ENCODE measurements at regions not wholly inside any gene's neighbourhood (a gene's known extent, or its start where the extent isn't known, plus 50 kb on each side); places are given as distances from the start of the nearest gene placed in this dataset.

DNA sequence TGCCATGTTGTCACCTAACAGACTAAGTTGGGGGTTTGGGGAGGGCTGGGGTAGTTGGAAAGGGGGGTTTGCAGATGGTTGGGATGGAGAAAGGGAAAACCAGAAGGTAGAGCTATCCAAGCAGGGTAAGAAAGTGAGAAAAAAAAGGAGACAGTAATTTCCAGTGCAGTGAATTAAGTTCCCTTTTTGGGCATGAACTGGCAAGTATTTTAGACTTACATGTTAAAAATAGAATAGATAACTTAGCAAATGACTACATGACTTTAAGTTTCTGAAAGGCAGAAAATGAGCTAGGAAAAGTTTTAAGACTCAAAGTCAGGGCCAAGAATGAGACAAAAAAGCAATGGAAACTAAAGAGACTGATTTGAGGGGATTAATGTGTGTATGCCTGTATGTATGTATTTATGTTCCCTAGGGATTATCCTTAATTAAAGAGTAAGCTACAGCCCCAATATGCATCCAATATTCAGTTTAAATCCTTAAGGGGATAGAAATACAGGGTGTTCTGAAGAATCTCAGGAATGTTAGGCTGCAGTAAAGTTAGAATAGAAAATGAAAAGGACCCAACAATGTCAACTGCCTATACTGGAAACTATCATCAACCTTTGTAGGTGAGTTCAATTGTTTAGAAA, 285.2 kb upstream of the MME start:
- Mint-ChIP-seq H3K36me3 (no peaks in the 10 kb centered on the region), H3K27me3 (ENCODE audit: low read depth) (no peaks in the 10 kb centered on the region), H3K4me1 (0 out of 2 replicates have a peak, but pooled peaks cover 4% of the 10 kb centered on the region), H3K4me3 (no peak overlapping the region), H3K27ac (no peak overlapping the region), H3K9me3 (no peaks in the 10 kb centered on the region)
- CTCF ChIA-PET = no interaction called here
- ATAC-seq (no peak), DNase-seq (ENCODE audit: low spot score) (no peak)
- POLR2A ChIA-PET = no interaction called here
- TF ChIP-seq, protein P1, sequence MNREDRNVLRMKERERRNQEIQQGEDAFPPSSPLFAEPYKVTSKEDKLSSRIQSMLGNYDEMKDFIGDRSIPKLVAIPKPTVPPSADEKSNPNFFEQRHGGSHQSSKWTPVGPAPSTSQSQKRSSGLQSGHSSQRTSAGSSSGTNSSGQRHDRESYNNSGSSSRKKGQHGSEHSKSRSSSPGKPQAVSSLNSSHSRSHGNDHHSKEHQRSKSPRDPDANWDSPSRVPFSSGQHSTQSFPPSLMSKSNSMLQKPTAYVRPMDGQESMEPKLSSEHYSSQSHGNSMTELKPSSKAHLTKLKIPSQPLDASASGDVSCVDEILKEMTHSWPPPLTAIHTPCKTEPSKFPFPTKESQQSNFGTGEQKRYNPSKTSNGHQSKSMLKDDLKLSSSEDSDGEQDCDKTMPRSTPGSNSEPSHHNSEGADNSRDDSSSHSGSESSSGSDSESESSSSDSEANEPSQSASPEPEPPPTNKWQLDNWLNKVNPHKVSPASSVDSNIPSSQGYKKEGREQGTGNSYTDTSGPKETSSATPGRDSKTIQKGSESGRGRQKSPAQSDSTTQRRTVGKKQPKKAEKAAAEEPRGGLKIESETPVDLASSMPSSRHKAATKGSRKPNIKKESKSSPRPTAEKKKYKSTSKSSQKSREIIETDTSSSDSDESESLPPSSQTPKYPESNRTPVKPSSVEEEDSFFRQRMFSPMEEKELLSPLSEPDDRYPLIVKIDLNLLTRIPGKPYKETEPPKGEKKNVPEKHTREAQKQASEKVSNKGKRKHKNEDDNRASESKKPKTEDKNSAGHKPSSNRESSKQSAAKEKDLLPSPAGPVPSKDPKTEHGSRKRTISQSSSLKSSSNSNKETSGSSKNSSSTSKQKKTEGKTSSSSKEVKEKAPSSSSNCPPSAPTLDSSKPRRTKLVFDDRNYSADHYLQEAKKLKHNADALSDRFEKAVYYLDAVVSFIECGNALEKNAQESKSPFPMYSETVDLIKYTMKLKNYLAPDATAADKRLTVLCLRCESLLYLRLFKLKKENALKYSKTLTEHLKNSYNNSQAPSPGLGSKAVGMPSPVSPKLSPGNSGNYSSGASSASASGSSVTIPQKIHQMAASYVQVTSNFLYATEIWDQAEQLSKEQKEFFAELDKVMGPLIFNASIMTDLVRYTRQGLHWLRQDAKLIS (CRISPR knock-in tag; IDR thresholded peaks at IDR 0.05; ENCODE audit: borderline replicate concordance) = no peak
- TF ChIP-seq, protein P2, sequence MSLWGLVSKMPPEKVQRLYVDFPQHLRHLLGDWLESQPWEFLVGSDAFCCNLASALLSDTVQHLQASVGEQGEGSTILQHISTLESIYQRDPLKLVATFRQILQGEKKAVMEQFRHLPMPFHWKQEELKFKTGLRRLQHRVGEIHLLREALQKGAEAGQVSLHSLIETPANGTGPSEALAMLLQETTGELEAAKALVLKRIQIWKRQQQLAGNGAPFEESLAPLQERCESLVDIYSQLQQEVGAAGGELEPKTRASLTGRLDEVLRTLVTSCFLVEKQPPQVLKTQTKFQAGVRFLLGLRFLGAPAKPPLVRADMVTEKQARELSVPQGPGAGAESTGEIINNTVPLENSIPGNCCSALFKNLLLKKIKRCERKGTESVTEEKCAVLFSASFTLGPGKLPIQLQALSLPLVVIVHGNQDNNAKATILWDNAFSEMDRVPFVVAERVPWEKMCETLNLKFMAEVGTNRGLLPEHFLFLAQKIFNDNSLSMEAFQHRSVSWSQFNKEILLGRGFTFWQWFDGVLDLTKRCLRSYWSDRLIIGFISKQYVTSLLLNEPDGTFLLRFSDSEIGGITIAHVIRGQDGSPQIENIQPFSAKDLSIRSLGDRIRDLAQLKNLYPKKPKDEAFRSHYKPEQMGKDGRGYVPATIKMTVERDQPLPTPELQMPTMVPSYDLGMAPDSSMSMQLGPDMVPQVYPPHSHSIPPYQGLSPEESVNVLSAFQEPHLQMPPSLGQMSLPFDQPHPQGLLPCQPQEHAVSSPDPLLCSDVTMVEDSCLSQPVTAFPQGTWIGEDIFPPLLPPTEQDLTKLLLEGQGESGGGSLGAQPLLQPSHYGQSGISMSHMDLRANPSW (CRISPR knock-in tag; conservative IDR thresholded peaks at IDR 0.05; ENCODE audit: low read depth) = no peak
- TF ChIP-seq TCF7 (CRISPR knock-in tag; IDR thresholded peaks at IDR 0.05; ENCODE audit: low read depth) (no peak), NR2C2 (CRISPR knock-in tag; IDR thresholded peaks at IDR 0.05) (no peak), RORB (CRISPR knock-in tag; IDR thresholded peaks at IDR 0.05) (no peak), GRHL2 (CRISPR knock-in tag; IDR thresholded peaks at IDR 0.05; ENCODE audit: insufficient replicate concordance, severe bottlenecking) (no peak), HMGA2 (CRISPR knock-in tag; IDR thresholded peaks at IDR 0.05) (no peak), FOXJ3 (CRISPR knock-in tag; IDR thresholded peaks at IDR 0.05; ENCODE audit: borderline replicate concordance) (no peak), NFE2L1 (CRISPR knock-in tag; IDR thresholded peaks at IDR 0.05) (no peak), ZNF416 (CRISPR knock-in tag; IDR thresholded peaks at IDR 0.05) (no peak), SP1 (CRISPR knock-in tag; conservative IDR thresholded peaks at IDR 0.05) (no peak), FOXP1 (CRISPR knock-in tag; IDR thresholded peaks at IDR 0.05; ENCODE audit: borderline replicate concordance) (no peak)
- TF ChIP-seq, protein P3, sequence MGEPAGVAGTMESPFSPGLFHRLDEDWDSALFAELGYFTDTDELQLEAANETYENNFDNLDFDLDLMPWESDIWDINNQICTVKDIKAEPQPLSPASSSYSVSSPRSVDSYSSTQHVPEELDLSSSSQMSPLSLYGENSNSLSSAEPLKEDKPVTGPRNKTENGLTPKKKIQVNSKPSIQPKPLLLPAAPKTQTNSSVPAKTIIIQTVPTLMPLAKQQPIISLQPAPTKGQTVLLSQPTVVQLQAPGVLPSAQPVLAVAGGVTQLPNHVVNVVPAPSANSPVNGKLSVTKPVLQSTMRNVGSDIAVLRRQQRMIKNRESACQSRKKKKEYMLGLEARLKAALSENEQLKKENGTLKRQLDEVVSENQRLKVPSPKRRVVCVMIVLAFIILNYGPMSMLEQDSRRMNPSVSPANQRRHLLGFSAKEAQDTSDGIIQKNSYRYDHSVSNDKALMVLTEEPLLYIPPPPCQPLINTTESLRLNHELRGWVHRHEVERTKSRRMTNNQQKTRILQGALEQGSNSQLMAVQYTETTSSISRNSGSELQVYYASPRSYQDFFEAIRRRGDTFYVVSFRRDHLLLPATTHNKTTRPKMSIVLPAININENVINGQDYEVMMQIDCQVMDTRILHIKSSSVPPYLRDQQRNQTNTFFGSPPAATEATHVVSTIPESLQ (CRISPR knock-in tag; IDR thresholded peaks at IDR 0.05) = no peak
- TF ChIP-seq, protein P4, sequence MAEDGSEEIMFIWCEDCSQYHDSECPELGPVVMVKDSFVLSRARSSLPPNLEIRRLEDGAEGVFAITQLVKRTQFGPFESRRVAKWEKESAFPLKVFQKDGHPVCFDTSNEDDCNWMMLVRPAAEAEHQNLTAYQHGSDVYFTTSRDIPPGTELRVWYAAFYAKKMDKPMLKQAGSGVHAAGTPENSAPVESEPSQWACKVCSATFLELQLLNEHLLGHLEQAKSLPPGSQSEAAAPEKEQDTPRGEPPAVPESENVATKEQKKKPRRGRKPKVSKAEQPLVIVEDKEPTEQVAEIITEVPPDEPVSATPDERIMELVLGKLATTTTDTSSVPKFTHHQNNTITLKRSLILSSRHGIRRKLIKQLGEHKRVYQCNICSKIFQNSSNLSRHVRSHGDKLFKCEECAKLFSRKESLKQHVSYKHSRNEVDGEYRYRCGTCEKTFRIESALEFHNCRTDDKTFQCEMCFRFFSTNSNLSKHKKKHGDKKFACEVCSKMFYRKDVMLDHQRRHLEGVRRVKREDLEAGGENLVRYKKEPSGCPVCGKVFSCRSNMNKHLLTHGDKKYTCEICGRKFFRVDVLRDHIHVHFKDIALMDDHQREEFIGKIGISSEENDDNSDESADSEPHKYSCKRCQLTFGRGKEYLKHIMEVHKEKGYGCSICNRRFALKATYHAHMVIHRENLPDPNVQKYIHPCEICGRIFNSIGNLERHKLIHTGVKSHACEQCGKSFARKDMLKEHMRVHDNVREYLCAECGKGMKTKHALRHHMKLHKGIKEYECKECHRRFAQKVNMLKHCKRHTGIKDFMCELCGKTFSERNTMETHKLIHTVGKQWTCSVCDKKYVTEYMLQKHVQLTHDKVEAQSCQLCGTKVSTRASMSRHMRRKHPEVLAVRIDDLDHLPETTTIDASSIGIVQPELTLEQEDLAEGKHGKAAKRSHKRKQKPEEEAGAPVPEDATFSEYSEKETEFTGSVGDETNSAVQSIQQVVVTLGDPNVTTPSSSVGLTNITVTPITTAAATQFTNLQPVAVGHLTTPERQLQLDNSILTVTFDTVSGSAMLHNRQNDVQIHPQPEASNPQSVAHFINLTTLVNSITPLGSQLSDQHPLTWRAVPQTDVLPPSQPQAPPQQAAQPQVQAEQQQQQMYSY (CRISPR knock-in tag; IDR thresholded peaks at IDR 0.05) = no peak
- TF ChIP-seq, protein P5, sequence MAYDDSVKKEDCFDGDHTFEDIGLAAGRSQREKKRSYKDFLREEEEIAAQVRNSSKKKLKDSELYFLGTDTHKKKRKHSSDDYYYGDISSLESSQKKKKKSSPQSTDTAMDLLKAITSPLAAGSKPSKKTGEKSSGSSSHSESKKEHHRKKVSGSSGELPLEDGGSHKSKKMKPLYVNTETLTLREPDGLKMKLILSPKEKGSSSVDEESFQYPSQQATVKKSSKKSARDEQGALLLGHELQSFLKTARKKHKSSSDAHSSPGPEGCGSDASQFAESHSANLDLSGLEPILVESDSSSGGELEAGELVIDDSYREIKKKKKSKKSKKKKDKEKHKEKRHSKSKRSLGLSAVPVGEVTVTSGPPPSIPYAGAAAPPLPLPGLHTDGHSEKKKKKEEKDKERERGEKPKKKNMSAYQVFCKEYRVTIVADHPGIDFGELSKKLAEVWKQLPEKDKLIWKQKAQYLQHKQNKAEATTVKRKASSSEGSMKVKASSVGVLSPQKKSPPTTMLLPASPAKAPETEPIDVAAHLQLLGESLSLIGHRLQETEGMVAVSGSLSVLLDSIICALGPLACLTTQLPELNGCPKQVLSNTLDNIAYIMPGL (CRISPR knock-in tag; IDR thresholded peaks at IDR 0.05) = no peak
- TF ChIP-seq, protein P6, sequence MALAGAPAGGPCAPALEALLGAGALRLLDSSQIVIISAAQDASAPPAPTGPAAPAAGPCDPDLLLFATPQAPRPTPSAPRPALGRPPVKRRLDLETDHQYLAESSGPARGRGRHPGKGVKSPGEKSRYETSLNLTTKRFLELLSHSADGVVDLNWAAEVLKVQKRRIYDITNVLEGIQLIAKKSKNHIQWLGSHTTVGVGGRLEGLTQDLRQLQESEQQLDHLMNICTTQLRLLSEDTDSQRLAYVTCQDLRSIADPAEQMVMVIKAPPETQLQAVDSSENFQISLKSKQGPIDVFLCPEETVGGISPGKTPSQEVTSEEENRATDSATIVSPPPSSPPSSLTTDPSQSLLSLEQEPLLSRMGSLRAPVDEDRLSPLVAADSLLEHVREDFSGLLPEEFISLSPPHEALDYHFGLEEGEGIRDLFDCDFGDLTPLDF (CRISPR knock-in tag; IDR thresholded peaks at IDR 0.05) = no peak
- TF ChIP-seq, protein P7, sequence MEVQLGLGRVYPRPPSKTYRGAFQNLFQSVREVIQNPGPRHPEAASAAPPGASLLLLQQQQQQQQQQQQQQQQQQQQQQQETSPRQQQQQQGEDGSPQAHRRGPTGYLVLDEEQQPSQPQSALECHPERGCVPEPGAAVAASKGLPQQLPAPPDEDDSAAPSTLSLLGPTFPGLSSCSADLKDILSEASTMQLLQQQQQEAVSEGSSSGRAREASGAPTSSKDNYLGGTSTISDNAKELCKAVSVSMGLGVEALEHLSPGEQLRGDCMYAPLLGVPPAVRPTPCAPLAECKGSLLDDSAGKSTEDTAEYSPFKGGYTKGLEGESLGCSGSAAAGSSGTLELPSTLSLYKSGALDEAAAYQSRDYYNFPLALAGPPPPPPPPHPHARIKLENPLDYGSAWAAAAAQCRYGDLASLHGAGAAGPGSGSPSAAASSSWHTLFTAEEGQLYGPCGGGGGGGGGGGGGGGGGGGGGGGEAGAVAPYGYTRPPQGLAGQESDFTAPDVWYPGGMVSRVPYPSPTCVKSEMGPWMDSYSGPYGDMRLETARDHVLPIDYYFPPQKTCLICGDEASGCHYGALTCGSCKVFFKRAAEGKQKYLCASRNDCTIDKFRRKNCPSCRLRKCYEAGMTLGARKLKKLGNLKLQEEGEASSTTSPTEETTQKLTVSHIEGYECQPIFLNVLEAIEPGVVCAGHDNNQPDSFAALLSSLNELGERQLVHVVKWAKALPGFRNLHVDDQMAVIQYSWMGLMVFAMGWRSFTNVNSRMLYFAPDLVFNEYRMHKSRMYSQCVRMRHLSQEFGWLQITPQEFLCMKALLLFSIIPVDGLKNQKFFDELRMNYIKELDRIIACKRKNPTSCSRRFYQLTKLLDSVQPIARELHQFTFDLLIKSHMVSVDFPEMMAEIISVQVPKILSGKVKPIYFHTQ (CRISPR knock-in tag; IDR thresholded peaks at IDR 0.05) = no peak

All from WTC11 (cell line).